Stimulated activated CD4-positive, alpha-beta T cell treated with anti-CD3 and anti-CD28 coated beads, Interleukin-4, amount 100 ng/mL, for 1 hour (primary cell): ENCODE measurements at regions not wholly inside any gene's neighbourhood (a gene's known extent, or its start where the extent isn't known, plus 50 kb on each side); places are given as distances from the start of the nearest gene placed in this dataset.

Experiments used
- DNase-seq: peaks from one replicate; pipeline ENCODE4 v3.0.0-alpha.2; 2020

DNA sequence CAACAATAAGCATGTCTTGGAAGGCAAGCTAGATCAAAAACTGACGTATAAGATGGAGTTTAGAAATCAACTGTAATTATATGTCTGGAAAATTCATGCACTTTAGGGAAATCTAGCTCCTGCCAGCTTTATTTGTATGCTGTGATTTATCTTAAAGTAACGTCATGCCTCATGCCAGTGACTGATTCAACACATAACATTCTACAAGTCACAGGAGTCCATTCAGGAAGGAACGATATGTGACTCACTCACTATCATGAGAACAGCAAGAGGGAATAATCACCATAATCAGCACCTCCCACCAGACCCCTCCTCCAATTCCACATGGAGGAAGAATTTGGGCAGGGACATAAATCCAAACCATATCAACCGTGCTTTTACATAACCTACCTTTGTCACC lies 682.4 kb upstream of the ADAMTS5 start:
- no peak for DNase-seq

DNA sequence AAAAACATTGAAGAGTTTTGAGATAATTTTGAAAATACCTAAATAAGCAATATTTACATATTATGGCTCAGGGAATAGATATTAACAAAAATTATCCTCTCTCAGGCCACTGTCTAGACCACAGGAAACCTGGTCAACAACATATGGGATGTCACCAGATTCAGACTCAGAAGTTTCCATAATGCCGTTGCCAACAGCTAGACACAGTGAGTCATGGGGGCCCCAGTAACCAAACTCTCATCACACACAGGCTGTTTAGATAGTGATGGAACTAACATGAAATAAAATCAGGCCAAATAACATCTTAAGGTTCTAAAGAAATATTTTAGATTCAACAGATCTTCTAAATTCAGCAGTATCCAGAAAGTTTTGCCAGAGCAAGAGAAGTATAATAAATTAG lies 681.7 kb upstream of the ADAMTS5 start:
- no peak for DNase-seq

DNA sequence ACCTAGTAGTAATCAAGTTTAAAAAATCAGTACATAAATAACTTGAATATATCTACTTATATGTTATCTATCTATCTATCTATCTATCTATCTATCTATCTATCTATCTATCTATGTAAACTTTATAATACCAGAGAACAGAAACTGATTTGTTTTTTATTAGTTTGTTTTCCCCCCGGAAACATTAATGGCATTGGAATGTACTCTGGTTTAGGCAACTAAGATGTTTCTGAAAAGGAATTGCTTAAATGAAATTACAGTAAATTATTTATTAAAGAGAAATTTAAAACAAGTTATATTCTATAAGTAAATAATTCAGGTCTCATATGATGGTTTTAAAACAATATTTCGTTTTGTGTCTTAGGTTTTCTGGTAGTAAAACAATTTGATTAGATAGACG lies 681.0 kb upstream of the ADAMTS5 start:
- DNase-seq: no peak

DNA sequence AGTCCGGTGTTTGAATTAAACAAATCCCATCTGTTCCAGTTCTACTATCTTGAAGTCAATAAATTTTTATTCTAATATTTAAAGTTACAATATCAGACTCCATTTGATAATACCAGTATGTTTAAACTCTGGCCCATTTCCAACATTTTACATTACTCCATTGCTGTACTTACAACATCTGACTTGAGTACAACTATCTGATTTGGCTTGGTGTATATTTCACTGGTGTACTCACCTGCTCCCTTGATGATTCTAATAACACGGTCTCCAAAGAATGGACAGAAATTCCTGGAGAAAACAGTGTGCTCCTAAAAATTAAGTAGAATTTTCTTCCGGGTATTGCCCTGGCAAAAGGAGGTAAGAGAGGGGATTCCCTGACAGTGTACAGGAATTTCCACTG lies 680.5 kb upstream of the ADAMTS5 start:
- DNase-seq: no peak

DNA sequence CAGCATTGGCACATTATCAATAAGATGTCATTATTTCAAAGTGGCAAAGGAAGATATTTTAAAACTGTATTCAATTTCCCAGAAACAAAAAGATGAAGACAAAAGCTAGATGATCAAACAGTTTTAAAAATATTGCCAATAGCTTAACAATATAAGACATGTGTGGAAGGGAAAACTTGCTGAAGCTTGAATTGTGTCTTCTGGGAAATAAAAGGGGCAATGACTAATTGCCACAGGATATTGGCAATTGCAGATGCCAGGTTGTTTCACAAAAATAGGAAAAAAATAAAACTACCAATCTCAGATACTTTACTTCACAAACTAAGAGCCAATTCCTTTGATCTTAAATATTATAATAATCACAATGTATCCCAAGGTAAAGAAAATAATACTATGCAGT lies 679.8 kb upstream of the ADAMTS5 start:
- no peak for DNase-seq

DNA sequence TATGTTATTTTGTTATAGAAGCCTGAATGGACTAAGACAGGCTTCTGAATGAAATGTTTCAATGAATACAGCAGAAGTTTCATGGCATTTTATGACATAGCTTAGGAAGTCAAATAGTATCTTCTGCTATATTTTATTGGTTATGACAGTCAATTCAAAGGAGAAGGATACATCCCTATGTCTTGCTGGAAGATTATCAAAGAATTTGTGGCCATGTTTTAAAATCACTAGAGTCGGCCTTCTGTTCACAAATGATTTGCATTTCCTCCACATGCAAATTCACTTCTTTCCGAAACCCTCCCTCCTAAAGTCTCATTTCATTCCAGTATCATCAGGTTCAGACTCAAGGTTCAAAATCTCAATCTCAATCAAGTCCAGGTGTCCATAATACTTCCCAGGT lies 679.2 kb upstream of the ADAMTS5 start:
- DNase-seq: no peak

DNA sequence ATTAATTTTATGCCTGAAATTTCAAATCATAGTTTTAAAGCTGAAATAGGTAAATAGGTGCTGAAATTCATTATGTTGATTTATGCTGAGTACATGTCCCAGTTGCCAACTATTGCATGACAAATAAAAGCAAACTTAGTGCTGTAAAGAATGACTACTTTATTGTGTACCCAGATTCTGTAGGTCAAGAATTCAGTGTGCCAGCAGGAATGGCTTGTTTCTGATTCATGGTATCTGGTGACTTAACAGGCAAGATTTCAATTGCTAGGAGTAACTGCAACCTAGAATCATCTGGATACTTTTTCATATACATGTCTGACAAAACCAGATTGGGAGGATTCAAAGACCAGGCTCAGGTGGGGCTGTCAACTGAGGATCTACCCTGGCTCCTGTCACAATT lies 678.4 kb upstream of the ADAMTS5 start:
- no peak for DNase-seq

DNA sequence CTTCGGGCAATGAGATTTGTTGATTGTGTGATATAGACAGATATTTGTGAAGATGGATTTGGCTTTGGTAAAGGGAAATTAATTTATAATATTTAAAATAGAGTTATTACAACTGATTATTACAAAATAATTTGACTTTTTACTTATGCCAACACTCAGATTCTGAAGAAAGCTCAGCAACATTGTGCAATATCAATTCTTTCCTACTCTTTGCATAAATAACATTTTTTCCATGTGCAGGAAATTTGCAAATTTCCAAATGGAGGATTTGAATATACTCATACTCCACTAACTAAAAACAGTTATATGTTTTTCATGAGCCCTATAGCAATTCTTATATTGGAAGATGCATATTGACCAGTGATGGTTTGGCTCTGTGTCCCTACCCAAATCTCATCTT lies 676.4 kb upstream of the ADAMTS5 start:
- no peak for DNase-seq

DNA sequence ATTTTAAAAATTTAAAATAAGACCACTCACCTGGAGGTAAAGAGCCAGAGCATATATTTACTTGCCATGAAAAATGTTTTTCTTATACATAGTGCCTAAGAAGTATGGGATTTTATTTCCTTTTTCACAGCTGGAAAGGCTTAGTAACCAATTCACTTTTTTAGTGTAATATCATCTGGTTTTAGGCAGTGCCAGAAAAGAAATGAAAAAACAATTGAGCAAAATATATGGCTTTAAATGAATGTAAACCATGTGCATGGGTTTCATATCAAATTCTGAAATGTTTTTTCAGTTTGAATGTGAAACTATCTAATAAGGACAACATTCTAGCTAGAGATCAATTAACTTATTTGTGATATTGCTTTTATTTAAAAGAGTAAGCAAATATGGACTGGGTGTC lies 672.4 kb upstream of the ADAMTS5 start:
- no peak for DNase-seq

DNA sequence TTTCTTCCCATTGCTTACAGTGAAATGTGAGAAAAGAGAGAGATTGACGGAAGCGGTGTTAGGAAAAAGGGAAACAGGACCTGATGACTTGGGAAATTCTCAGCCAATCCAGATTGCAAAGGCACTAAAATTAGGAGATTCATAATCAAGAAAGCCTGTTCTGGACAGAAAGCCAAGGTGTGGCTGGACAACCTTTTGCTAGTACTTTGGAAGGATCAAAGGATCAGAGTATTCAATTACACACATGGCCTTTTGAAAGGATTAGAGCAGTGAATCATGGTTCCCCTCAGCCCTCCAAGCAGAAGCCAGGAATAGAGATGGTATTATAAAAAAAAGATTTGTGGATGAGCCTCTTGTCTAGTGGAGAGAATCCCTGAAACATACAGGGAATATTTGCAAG lies 669.8 kb upstream of the ADAMTS5 start:
- DNase-seq: no peak

DNA sequence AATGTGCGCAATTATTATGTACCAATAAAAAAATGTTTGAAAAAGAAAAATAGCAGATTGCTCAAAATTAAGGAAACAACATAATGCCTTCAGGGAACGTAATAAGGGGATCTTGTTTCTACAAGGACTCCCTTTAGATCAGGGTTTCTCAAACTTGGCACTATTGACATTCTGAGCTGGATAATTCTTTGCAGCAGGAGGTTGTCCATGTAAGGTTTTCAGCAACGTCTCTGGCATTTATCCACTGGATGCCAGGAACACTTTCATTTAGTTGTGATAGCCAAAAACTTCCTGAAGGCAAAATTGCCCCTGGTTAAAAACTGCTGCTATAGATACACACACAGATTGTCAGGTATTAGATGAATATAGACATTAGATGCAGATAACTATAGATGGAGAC lies 666.7 kb upstream of the ADAMTS5 start:
- DNase-seq: no peak

DNA sequence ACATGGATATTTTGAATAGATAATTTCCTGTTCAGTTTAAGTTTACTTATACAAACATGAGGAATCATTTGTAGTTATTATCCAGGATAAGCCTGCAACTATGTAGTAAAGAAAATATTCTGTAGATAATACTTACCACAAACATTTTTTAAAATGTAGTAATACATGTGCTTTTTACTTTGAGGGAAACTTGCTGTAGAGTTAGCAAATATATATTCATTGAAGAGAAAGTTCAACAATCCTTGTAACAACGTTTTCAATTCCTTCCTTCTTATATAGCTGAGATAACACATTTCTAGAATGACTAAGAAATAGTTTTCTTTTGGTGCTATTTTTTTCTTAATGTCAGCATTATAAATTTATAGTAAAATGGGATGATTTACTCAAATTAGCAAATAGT lies 664.6 kb upstream of the ADAMTS5 start:
- DNase-seq: no peak

DNA sequence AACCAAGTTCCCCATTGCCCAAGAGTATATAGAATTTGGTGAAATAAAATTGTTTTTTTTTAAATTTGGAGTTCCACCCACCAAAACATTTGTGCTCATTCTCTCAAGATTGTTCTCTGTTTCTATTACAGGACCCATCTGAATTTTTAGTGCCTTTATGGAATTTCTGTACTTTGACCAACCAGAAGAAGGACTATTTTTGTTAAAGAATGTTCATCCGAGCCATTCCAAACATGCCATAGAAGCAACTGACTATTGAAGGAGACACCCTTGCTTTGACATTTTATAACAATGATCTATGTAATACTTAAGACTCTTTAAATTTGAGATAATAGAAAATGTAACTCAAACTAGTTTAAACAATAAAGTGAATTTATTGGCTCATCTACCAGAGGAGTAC lies 655.7 kb upstream of the ADAMTS5 start:
- no peak for DNase-seq

DNA sequence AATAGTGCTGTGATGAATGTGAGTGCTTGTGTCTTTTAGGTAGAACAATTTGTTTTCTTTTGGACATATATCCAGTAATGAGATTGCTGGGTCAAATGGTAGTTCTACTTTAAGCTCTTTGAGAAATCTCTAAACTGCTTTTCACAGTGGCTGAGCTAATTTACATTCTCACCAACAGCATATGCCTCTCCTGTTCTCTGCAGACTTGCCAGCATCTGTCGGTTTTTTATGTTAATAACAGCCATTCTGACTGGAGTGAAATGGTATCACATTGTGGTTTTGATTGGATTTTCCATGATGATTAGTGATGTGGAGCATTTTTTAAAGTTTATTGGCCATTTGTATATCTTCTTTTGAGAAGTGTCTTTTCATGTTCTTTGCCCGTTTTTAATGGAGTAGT lies 647.3 kb upstream of the ADAMTS5 start:
- DNase-seq: no peak

DNA sequence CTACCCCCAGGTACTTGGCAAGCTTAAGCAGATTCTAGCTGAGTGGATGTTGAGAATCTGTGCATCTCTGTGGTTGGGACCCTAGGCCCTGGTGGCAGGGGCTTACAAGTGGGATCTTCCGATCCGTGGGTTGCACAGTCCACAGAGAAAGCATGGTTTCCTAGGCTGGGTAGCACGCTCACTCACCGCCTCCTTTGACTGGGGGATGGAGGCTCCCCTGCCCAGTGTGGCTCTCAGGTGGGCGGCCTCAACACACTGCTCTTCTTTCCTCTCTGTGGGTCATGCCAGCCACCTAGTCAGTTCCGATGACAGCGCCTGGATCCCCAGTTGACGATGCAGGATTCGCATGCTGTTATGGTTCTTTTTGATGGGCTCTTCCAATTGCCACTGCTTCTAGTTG lies 639.5 kb upstream of the ADAMTS5 start:
- no peak for DNase-seq

DNA sequence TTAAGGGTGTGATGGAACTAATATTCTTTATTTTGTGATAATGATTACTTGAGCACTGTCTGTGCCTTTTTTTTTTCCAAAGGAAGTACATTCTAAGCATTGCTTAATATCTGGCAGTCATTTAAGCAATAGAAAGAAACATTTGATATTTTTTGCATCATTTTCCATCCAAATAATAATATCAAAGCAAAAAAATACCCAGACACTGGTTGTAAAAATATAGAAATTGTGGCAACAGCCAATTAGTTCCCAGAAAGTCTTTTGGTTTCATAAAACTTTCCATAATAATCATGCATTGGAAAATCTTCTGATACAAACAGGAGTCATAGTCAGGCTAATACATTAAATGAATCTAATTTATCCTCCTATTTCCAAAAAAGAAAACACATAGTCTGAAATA lies 629.3 kb upstream of the ADAMTS5 start:
- no peak for DNase-seq

DNA sequence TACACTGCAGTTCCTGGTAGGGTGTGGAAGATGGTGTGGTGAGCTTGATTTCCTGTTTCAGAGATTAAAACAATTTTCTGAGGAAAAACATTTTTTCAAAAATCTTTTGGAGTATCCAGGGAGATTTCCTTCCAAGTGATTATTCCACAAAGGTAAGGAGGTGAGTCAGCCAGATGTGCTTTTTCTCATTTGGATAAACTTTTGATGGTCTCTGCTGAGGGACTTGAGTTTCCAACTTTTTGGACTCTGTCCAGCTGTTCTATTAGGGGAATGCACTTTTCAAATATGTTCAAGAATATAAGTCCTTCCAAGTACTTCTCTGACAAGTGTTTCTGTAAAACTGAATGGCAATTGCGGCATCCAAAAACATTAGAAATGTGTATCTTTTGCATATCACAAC lies 628.8 kb upstream of the ADAMTS5 start:
- no peak for DNase-seq

DNA sequence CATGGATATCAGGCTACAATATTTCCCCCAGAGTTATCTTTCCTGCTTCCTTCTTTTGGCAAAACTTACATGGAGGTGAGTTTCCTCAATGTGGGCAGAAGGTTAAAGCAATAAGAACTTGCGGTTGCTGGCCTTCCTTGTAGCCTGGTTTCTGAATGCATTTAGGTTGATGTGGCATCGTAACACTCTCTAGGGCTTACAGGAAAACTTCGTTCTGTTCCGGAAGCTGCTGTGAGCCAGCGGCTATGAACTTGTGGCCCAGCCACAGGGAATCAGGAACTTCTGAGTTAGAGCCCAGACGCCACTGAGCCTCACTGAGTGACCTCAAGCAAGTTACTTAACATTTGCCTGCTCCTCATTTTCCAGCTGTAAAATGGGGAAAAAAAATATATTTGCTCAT lies 623.4 kb upstream of the ADAMTS5 start:
- no peak for DNase-seq

DNA sequence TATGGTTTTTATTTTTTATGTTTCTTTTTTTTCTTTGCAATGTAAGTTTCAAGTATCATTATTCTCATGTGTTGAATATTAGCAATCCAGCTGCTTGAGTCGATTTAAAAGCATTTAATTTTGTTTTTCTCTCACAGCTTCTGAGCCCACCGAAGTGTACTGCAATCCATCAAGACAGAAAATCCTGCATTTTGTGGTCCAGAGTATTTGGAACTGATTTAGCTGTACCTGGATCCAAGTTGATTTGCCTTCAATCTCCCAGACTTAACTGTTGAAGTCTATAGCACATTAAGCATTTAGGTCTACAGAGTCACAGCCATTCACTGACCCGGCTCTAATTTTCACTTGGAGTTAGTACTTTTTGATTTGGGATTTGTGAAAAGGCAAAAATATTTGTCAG lies 622.9 kb upstream of the ADAMTS5 start:
- DNase-seq: no peak

DNA sequence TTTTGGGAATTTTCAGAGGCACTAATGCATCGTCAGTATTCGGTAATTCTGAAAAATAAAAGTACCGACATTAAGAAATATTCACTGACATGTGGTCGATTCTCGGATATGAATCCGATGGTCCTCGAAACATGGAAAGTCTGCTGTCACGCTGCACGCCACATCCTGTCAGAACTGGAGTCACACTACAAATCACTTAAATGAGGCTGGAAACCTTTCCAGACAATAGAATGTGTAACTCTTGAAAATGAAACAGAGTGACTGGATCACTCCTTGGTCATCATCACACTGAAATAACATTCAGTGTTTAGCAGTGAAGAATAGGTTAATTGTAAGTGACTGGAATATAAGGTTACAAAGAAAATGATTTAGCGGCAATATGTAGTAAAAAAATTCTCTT lies 620.1 kb upstream of the ADAMTS5 start:
- DNase-seq: no peak

DNA sequence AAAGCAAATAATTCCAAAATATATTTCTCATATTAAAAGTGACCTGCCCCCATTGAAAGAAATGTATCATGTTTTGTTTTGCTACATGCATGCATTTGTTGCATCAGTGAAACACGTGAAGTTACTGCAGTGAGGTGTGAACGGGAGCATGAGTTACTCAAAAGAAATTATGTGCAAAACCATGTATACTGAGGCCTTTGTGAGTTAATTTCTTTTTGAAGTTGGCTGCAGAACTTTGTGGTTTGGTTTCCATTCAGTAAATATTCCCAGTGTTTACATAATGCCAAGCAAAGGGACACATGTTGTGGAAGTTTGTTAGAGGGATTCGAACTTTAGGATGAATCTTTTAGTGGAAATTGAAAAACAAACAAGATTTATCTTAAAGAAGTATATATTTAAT lies 619.4 kb upstream of the ADAMTS5 start:
- DNase-seq: no peak

DNA sequence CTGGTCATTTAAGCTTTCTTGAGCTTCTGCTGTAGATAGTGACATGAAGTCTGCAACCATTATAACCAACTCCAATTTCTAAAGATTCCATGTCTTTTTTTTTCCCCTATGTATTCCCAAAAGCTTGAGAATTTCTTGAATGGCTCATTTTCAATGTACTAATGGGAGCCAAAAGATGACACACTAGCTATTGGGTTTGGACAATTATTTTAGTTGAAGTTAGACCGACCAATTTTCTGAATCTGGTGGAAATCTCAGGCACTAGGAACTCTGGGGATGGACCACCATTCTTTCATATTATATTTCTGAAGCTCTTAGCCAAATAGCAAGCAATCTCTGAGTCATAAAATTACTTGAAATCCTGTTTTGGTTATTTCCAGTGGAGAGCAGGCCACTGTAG lies 617.4 kb upstream of the ADAMTS5 start:
- no peak for DNase-seq

DNA sequence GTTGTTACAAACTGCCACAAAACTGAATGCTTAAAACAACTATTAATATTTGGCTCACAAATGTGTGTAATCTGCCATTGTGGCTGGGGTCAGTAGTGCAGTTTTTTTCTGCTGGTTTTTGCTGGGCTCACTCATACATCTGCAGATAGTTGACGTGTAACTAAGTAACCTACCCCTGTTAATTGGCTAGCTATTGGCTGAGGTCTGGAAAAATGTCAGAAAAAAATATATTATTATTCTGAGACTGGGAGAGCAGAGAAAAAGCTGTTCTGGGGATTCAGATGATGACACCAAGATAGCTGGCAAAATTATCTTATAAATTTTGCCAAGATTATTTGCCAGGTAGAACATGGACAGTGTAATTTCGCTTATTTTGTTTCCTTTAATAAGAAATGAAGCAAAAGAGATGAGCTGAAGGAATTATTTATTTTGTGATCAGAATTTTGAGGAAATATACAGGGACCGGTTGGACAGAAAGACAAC lies 616.1 kb upstream of the ADAMTS5 start:
- no peak for DNase-seq

DNA sequence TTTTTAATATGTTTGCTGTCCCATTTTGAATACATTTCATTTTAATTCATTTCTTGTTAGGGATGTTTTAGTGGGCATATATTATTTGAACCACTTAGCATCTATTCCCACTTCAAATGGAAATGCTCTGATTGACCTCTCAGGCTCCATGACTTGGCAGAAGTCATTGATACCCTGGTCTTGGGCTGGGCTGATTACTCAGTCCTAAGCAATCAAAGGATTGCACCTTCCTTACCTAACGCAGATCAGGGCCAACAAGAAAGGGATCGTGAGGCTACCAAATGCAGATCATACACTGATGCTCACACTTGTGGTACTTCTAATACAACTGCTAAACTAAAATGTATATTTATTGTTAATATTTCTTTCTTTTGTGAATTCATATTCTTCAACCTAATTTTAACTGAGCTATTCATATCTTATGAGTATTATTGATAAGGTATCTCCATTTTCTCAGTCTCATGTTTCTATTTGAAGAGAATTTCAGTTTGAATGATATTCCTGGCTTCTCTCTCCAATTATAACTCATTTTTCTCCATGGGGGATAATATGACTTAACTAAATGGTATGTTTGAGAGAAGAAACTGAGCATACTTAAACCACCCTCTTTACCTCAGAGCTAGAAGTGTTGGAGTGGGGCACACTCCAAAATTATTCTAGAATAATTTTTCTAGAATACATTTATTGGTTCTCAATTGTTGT lies 615.5 kb upstream of the ADAMTS5 start:
- DNase-seq: no peak

DNA sequence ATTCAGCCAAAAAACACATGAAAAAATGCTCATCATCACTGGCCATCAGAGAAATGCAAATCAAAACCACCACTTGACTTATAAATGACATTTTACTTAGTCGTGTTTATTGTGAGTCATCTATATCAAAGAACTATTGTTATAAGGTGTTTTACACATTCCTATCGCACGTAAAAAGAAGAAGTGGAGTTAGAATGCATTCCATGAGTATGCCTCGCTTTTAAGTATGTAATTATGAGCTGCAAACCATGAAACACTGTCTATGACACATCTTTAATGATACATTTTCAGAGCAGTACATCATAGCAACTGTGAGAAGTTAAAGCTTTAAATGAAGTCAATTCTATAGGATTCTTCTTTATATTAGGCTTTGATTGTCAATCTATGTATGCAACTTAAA lies 614.3 kb upstream of the ADAMTS5 start:
- DNase-seq: no peak

DNA sequence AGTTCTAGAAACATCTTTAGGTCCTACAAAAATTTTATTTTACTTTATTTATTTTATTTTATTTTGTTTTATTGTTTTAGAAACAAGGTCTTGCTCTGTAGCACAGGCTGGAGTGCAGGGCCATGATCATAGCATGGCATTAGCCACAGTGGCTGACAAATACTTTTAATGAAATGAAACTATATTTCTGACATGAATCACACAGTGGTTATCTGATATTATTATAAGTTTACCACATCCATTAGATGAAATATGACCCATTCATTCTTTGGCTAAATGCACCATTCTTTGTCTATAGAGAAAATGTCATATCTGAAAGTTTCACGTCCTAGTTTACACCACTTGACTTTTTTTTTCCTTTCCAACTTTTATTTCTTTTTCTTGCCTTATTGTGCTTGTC lies 613.4 kb upstream of the ADAMTS5 start:
- DNase-seq: no peak
